IPS DF 6.9 (cell line): ENCODE measurements at regions not wholly inside any gene's neighbourhood (a gene's known extent, or its start where the extent isn't known, plus 50 kb on each side); places are given as distances from the start of the nearest gene placed in this dataset.

Experiments
- DNase-seq: peaks from one replicate; pipeline ENCODE4 v3.0.0-alpha.2; 2013; ENCODE audit warnings: low read depth, low spot score
- H3K27ac ChIP-seq: one replicate; pipeline ENCODE4 v1.5.1; 2013; ENCODE audit warnings: low read length, control low read depth
- H3K27me3 ChIP-seq: 2 replicates; pipeline ENCODE4 v1.6.1; 2013; ENCODE audit warnings: mild to moderate bottlenecking, low read length; ENCODE audit not compliant: control insufficient read depth, insufficient read depth
- H3K36me3 ChIP-seq: 2 replicates; pipeline ENCODE4 v1.6.1; 2013; ENCODE audit warnings: low read length; ENCODE audit not compliant: control insufficient read depth, insufficient read depth
- H3K4me1 ChIP-seq: 2 replicates; pipeline ENCODE4 v1.6.1; 2013; ENCODE audit warnings: low read length; ENCODE audit not compliant: control insufficient read depth, insufficient read depth
- H3K4me3 ChIP-seq: 2 replicates; pipeline ENCODE4 v1.5.1; 2013; ENCODE audit warnings: mild to moderate bottlenecking, low read length
- H3K9me3 ChIP-seq: 2 replicates; pipeline ENCODE4 v1.6.1; 2013; ENCODE audit warnings: low read length, inconsistent platforms; ENCODE audit not compliant: control insufficient read depth, insufficient read depth
- WGBS: extraction: QIAGEN DNeasy Blood & Tissue Kit; methylation state at CpG from one replicate; pipeline ENCODE4 v1.1.7; 2013; ENCODE audit warnings: mixed read lengths, missing lambda C conversion rate; ENCODE audit not compliant: insufficient read length, insufficient coverage; 5-methylcytosine and 5-hydroxymethylcytosine counted together

DNA sequence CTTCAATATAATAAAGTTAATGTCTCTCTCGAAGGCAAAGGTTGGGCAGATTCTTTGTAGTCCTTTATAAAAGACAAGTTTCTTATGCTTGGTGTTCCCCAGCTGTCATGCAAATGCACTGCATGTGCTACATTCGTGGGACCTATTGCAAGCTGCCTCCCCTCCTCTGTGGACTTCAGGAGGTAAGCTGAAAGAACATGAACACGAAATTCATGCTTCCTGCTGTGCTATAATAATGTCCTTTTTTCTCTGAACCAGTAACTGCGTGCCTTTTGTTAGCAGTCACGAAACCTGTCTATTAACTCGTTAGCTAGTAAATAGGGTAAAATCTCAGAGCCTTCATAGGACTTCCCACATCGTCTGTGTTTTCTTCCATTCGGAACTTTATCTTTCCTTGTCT lies 363.5 kb downstream of the CDH9 start:
- DNase-seq, result no peak

DNA sequence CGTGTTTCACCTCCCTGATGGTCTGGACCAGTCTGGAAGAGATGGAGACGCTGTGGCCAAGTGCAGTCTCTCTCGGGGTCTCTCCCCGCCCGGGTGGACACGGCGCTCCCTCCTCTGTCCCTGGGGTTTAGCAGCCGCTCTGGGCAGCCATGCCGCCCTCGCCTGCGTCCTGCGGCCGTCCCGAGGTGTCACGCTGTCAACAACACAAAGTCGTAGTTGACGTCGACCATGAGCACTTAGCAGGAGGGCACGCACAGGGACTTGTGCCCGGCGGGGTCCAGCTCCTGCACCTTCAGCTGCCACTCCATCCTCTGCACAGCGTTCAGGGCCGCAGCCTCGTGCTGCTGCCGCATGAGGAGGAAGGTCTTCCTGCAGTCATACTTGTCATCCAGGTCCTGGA lies 368.9 kb downstream of the CDH9 start:
- Histone ChIP-seq H3K27me3 (no peaks in the 10 kb centered on the region), H3K9me3 (no peaks in the 10 kb centered on the region), H3K27ac (no peak overlapping the region), H3K4me3 (no peak overlapping the region), H3K36me3 (no peaks in the 10 kb centered on the region), H3K4me1 (no peaks in the 10 kb centered on the region)
- DNase-seq, result no peak
- no CpG with 5 or more reads among the region's 25 CpGs for WGBS

More for the DNA sequence above, 363.5 kb downstream of the CDH9 start:
- Histone ChIP-seq H3K27ac (no peak overlapping the region), H3K9me3 (no peaks in the 10 kb centered on the region), H3K4me3 (no peak overlapping the region), H3K36me3 (no peaks in the 10 kb centered on the region), H3K4me1 (0 out of 2 replicates have a peak, but pooled peaks cover 1% of the 10 kb centered on the region), H3K27me3 (no peaks in the 10 kb centered on the region)
- no CpG with 5 or more reads among the region's 8 CpGs for WGBS

DNA sequence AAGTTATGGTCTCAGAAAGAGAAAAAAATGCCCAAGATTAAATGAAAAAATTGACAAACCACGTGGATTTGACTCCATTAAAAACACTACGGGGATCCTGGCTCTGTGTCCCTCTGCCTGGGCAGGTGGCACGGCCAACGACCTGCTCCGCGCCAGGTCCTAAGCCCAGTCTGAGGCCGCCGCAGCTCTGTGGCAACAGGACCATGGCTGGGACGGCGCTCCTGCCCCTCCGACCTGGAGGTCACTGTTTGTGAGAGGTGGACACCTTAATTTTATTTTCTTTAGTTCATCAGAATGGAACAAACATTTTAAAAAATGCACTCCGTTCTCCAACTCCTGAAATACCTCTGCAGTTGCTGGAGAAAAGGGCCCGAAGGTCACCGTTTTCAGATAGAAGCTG lies 369.4 kb downstream of the CDH9 start:
- H3K36me3 ChIP-seq, result no peaks in the 10 kb centered on the region
- no peaks in the 10 kb centered on the region for H3K9me3 ChIP-seq
- DNase-seq, result no peak
- no peak overlapping the region for H3K27ac ChIP-seq
- no peak overlapping the region for H3K4me3 ChIP-seq
- no peaks in the 10 kb centered on the region for H3K4me1 ChIP-seq
- no peaks in the 10 kb centered on the region for H3K27me3 ChIP-seq
- no CpG with 5 or more reads among the region's 14 CpGs for WGBS

DNA sequence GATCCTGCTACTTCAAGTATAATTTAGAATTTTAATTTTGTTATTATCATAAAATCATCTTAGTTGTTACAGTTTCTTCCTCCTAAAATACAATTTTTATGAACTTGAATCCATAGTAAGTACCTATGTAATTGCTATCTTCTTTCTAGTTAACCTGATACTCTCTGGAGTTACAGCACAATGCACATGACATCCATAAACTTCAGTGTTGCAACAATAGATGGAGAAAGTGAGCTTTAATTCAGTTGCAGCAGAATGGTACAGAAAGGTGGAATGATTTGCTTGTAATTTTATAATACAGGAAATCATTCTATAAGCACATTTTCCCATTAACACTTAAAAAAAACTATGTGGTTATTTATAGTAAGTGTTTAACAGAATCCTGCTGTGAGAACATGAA lies 372.0 kb downstream of the CDH9 start:
- H3K27ac ChIP-seq, result no peak overlapping the region
- no peaks in the 10 kb centered on the region for H3K4me1 ChIP-seq
- H3K9me3 ChIP-seq, result no peaks in the 10 kb centered on the region
- DNase-seq, result no peak
- no peaks in the 10 kb centered on the region for H3K36me3 ChIP-seq
- no peaks in the 10 kb centered on the region for H3K27me3 ChIP-seq
- H3K4me3 ChIP-seq, result no peak overlapping the region

DNA sequence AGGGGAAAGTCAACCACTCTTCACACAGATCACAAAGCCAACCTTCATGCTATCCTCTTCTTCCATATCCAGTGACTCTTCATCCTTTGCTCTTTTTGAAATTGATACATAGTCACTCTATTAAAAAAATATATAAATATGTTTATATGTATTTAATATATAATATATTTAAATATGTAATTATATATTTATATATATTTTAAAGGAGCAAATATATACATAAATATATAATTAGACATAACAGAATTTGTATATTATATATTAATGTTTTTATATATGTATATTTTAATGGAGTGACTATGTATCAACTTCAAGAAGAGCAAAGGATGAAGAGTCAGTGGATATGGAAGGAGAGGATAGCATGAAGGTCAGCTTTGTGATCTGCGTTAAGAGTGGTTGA lies 374.9 kb downstream of the CDH9 start:
- H3K27ac ChIP-seq, result no peak overlapping the region
- H3K4me1 ChIP-seq, result no peaks in the 10 kb centered on the region
- H3K27me3 ChIP-seq, result no peaks in the 10 kb centered on the region
- no peak for DNase-seq
- H3K4me3 ChIP-seq, result no peak overlapping the region
- H3K9me3 ChIP-seq, result no peaks in the 10 kb centered on the region
- no peaks in the 10 kb centered on the region for H3K36me3 ChIP-seq
- WGBS, result no CpG with 5 or more reads among the region's 1 CpG

DNA sequence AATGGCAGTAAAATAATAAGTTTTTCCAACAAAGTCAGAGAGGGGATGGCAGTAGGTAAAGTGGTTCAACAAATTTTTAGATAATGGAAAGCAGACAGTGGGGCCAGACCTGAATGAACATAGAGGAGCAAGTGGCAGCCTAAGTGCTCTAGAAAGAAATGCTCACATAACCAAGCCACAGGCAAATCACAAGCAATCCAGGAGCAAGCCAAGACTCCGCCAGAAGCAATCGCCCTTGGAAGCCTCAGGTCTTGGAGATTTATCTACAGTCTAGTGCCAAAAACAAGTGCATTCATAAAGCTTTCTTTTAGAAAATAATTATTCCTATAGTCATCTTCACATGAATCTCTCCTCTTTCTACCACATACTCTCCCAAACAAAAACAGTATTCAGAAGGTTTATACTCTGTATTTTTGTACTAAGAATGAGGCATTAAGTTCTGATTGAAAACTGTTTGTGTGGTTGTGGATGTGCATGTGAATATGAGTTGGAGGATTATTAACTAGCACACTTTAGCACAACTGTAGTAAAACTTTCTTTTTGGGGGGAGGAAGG lies 375.5 kb downstream of the CDH9 start:
- Histone ChIP-seq H3K4me1 (no peaks in the 10 kb centered on the region), H3K36me3 (no peaks in the 10 kb centered on the region), H3K27ac (no peak overlapping the region), H3K27me3 (no peaks in the 10 kb centered on the region), H3K4me3 (no peak overlapping the region), H3K9me3 (no peaks in the 10 kb centered on the region)
- DNase-seq, result no peak
- WGBS, result no CpG with 5 or more reads among the region's 2 CpGs

DNA sequence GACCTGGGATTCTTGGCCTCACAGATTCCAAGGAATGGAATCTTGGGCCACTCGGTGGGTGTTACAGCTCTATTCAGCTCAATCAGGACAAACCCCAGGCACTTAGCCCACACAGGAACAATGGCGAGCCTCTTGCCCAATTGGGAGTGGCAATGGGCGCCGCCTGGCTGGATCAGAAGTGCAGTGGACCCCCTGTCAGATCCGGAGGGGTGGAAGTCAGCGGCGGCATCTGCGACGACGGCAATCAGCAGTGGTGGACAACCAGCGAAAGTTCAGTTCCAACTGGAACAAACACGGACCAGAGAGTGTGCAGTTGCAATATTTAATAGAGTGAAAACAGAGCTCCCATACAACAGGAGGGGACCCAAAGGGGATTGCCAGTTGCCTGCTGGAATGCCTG lies 378.3 kb downstream of the CDH9 start:
- Histone ChIP-seq H3K27ac (no peak overlapping the region), H3K27me3 (no peaks in the 10 kb centered on the region), H3K36me3 (no peaks in the 10 kb centered on the region), H3K4me1 (no peaks in the 10 kb centered on the region), H3K9me3 (no peaks in the 10 kb centered on the region), H3K4me3 (no peak overlapping the region)
- no peak for DNase-seq
- no CpG with 5 or more reads among the region's 12 CpGs for WGBS

DNA sequence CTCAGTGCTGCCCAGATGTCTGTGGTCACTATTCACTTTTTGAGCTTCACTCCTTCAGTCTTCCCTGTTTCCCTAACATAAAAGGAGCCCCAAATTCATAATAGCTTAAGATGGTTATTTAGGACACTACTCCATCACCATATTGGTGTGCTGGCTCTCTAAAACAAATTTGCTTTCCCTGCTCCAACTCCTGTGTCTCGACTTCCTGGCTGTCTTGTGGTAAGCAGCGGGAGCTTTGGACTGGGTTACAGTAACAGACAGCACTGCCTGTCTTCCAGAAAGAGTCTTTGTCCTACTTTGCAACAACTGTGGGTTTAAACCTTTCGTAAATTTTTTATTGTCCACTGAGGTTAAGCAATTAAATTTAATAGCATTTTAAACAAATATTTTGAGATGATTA lies 389.4 kb downstream of the CDH9 start:
- Histone ChIP-seq H3K9me3 (no peaks in the 10 kb centered on the region), H3K27ac (no peak overlapping the region), H3K4me1 (no peaks in the 10 kb centered on the region), H3K27me3 (no peaks in the 10 kb centered on the region), H3K36me3 (no peaks in the 10 kb centered on the region), H3K4me3 (no peak overlapping the region)
- whole genome bisulfite sequencing, result no CpG with 5 or more reads among the region's 3 CpGs
- no peak for DNase-seq

DNA sequence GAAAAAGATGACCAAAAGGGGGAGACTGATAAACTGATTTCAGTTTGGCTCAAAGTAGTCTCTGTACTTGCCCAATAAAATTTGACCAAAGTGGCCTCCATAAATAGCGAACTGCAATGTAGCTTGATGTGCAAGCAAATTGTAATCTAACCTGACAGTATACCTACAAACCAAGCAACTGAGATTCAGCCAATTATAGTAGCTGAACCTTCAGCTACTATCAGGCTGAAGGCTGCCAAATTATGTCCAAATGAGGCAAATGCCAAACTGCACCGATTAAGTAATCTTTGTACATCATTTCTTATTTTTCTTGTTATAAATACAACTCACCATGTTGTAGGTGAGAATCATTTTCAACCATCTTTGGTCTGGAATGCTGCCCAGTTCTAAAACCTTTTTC lies 390.6 kb downstream of the CDH9 start:
- H3K36me3 ChIP-seq, result no peaks in the 10 kb centered on the region
- H3K27me3 ChIP-seq, result no peaks in the 10 kb centered on the region
- no peaks in the 10 kb centered on the region for H3K4me1 ChIP-seq
- H3K4me3 ChIP-seq, result no peak overlapping the region
- H3K27ac ChIP-seq, result no peak overlapping the region
- WGBS, result no CpG with 5 or more reads among the region's 2 CpGs
- H3K9me3 ChIP-seq, result no peaks in the 10 kb centered on the region
- DNase-seq, result no peak

DNA sequence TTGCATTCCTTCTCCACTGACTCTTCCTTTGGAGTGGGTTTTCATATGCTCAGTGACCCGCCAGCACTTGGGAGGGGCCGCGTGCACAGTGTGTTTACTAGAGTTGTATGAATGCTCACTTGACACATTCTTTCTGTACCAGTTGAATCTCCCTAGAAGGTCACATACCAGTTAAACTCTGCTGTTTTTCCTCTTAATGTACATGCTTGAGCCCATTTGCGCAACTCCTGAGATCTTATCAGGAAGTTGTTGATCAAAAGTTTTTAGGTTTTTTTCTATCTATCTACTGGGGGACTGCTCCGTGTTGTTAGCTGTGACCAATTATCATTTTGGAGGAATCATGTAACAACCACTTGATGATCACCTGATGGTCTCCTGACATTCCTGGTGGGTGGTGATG lies 392.7 kb downstream of the CDH9 start:
- no peak overlapping the region for H3K4me3 ChIP-seq
- H3K27ac ChIP-seq, result no peak overlapping the region
- H3K36me3 ChIP-seq, result no peaks in the 10 kb centered on the region
- no peaks in the 10 kb centered on the region for H3K9me3 ChIP-seq
- no peaks in the 10 kb centered on the region for H3K4me1 ChIP-seq
- DNase-seq, result no peak
- WGBS, result no CpG with 5 or more reads among the region's 5 CpGs
- H3K27me3 ChIP-seq, result no peaks in the 10 kb centered on the region

DNA sequence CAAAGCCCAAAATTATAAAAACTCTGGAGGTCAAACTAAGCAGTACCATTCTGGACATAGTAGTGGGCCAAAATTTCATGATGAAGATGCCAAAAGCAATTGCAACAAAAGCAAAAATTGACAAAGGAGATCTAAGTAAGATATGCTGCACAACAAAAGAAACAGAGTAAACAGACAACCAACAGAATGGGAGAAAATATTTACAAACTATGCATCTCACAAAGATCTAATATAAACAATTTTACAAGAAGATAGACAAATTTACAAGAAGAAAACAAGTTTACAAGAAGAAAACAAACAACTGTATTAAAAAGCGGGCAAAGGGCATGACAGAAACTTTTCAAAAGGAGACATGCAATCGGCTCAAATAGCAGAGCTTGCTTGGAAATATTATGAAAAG lies 396.9 kb downstream of the CDH9 start:
- Histone ChIP-seq H3K4me1 (no peaks in the 10 kb centered on the region), H3K27me3 (no peaks in the 10 kb centered on the region), H3K36me3 (no peaks in the 10 kb centered on the region), H3K27ac (no peak overlapping the region), H3K9me3 (no peaks in the 10 kb centered on the region), H3K4me3 (no peak overlapping the region)
- no CpG with 5 or more reads among the region's 2 CpGs for WGBS
- no peak for DNase-seq
